Neural crest cell (in vitro differentiated cells): ENCODE measurements at regions not wholly inside any gene's neighbourhood (a gene's known extent, or its start where the extent isn't known, plus 50 kb on each side); places are given as distances from the start of the nearest gene placed in this dataset.

Experiments used
- DNase-seq: peaks from one replicate; pipeline ENCODE4 v3.0.0; 2021; ENCODE audit warnings: low read depth, mixed read lengths, low spot score
- H3K27ac Mint-ChIP-seq: one replicate; pipeline ENCODE4 v1.8.0; 2021; ENCODE audit warnings: mild to moderate bottlenecking, mixed read lengths; ENCODE audit not compliant: unreplicated experiment
- H3K27me3 Mint-ChIP-seq: 2 replicates; pipeline ENCODE4 v1.8.0; 2021; ENCODE audit warnings: low read depth, mild to moderate bottlenecking, mixed read lengths
- H3K36me3 Mint-ChIP-seq: 2 replicates; pipeline ENCODE4 v1.8.0; 2021; ENCODE audit warnings: low read depth, mild to moderate bottlenecking, mixed read lengths
- H3K4me1 Mint-ChIP-seq: 2 replicates; pipeline ENCODE4 v1.8.0; 2021; ENCODE audit warnings: mixed read lengths
- H3K4me3 Mint-ChIP-seq: one replicate; pipeline ENCODE4 v1.8.0; 2021; ENCODE audit warnings: mild to moderate bottlenecking, mixed read lengths
- H3K9me3 Mint-ChIP-seq: 2 replicates; pipeline ENCODE4 v1.8.0; 2021; ENCODE audit warnings: mixed read lengths
- CTCF ChIP-seq: fragments of 200-600 bp; sonication (generic); conservative IDR thresholded peaks from 2 replicates; pipeline ENCODE4 v1.5.0; 2021; ENCODE audit warnings: antibody characterized with exemption, mild to moderate bottlenecking

GRCh38 chr5:67417839-67418238 lies 221.2 kb upstream of the CD180 start:
- Mint-ChIP-seq H3K4me1 (peaks cover 38% of the 10 kb centered on the region), H3K36me3 (peaks cover 2% of the 10 kb centered on the region), H3K27me3 (no peaks in the 10 kb centered on the region), H3K27ac (no peak overlapping the region), H3K9me3 (peaks cover 5% of the 10 kb centered on the region), H3K4me3 (no peak overlapping the region)
- no peak for DNase-seq
- no peak for TF ChIP-seq CTCF

DNA sequence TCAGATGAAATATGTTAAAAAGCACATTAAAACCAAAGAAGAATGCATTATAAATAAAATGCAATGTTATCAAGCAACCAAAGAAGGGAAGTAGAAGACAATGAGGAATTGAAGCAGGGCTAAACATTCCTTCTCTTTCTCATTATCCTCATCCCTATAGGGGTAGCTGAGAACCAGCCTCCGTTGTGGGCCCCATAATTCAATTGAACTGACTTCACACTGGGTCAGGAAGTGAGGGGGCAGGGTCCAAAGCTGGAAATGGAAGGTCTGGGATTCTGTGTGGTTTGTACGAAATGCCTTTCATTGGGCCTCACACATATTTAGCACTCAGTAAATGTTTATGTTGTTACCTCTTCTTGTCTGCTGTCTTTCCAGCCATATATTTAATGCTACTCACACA lies 220.4 kb upstream of the CD180 start:
- peaks cover 38% of the 10 kb centered on the region for H3K4me1 Mint-ChIP-seq
- peak; percentile 2 for DNase-seq
- no peaks in the 10 kb centered on the region for H3K36me3 Mint-ChIP-seq
- H3K9me3 Mint-ChIP-seq: peaks cover under 1% of the 10 kb centered on the region
- peak overlapping the region; percentile 44 for H3K27ac Mint-ChIP-seq
- no peak for TF ChIP-seq CTCF
- peak overlapping the region; percentile 45 for H3K4me3 Mint-ChIP-seq
- no peaks in the 10 kb centered on the region for H3K27me3 Mint-ChIP-seq

- TF ChIP-seq CTCF: no peak
- Mint-ChIP-seq H3K4me3 (peak overlapping the region; percentile 45), H3K27ac (peak overlapping the region; percentile 44), H3K27me3 (no peaks in the 10 kb centered on the region), H3K9me3 (no peaks in the 10 kb centered on the region), H3K4me1 (peaks cover 38% of the 10 kb centered on the region), H3K36me3 (no peaks in the 10 kb centered on the region)
- peak; percentile 18 for DNase-seq
These were observed 219.7 kb upstream of the CD180 start for GRCh38 chr5:67416133-67416937.

DNA sequence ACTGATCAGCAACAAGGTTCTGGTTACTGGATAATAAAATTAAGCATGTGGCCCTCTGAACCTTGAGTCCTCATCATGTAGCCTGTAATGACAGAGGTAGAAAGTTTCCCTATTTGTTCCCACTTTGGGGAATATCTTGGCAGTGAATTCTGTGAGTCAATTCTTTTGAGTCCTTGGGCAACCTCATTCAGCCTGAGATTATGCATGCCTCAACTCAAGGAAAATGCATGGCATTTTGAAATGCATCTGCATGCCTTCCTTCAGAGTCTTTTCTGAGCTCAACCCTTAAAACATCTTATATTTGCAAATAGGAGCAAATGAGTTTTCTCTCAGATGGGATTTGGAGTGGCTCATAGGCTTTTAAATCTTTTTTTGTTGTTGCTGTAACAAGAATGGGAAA lies 218.1 kb upstream of the CD180 start:
- no peak for DNase-seq
- Mint-ChIP-seq H3K27me3 (no peaks in the 10 kb centered on the region), H3K9me3 (no peaks in the 10 kb centered on the region), H3K36me3 (no peaks in the 10 kb centered on the region), H3K27ac (peak overlapping the region; percentile 86), H3K4me1 (peaks cover 38% of the 10 kb centered on the region), H3K4me3 (no peak overlapping the region)
- no peak for TF ChIP-seq CTCF

GRCh38 chr5:67413721-67414120 lies 217.1 kb upstream of the CD180 start:
- no peak for DNase-seq
- Mint-ChIP-seq H3K4me1 (peaks cover 38% of the 10 kb centered on the region), H3K27me3 (no peaks in the 10 kb centered on the region), H3K9me3 (no peaks in the 10 kb centered on the region), H3K4me3 (no peak overlapping the region), H3K27ac (no peak overlapping the region), H3K36me3 (no peaks in the 10 kb centered on the region)
- TF ChIP-seq CTCF: no peak
